ENCODE measurements at regions not wholly inside any gene's neighbourhood (a gene's known extent, or its start where the extent isn't known, plus 50 kb on each side); places are given as distances from the start of the nearest gene placed in this dataset.

GRCh38 chr6:132959639-132960326, 145.4 kb downstream of the RPS12 start:
- TF ChIP-seq, protein P1, sequence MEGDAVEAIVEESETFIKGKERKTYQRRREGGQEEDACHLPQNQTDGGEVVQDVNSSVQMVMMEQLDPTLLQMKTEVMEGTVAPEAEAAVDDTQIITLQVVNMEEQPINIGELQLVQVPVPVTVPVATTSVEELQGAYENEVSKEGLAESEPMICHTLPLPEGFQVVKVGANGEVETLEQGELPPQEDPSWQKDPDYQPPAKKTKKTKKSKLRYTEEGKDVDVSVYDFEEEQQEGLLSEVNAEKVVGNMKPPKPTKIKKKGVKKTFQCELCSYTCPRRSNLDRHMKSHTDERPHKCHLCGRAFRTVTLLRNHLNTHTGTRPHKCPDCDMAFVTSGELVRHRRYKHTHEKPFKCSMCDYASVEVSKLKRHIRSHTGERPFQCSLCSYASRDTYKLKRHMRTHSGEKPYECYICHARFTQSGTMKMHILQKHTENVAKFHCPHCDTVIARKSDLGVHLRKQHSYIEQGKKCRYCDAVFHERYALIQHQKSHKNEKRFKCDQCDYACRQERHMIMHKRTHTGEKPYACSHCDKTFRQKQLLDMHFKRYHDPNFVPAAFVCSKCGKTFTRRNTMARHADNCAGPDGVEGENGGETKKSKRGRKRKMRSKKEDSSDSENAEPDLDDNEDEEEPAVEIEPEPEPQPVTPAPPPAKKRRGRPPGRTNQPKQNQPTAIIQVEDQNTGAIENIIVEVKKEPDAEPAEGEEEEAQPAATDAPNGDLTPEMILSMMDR (IDR thresholded peaks at IDR 0.05; ENCODE audit: unreplicated experiment), result no peak
- Mint-ChIP-seq H3K27me3 (peaks cover 7% of the 10 kb centered on the region), H3K36me3 (ENCODE audit: insufficient read depth) (no peaks in the 10 kb centered on the region), H3K9me3 (ENCODE audit: low read depth) (no peaks in the 10 kb centered on the region), H3K4me3 (ENCODE audit: low read depth) (no peak overlapping the region), H3K27ac (no peak overlapping the region), H3K4me1 (ENCODE audit: low read depth) (peaks cover 5% of the 10 kb centered on the region)
- no peak for DNase-seq (ENCODE audit: low spot score, unreplicated experiment)

DNA sequence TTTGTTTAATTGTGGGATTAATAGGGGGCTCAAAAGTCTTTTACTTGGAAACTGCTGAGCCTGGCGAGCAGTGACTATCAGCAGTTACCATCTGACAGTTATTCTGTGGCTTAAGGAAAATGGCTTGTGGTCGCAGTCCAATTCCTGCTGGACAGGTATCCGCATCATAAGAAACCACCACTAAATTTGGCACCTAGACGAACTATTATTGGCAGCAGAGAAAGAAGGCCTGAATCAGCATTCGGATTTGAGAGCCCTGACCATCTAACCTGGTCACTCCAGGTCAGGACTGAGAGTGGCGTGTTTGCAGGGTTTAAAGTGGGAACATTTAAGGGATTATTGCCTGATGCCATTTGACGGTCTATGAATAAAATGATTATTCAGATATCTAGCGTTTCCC, 146.4 kb downstream of the RPS12 start:
- Mint-ChIP-seq H3K9me3 (ENCODE audit: low read depth) (no peaks in the 10 kb centered on the region), H3K27ac (no peak overlapping the region), H3K27me3 (peaks cover 7% of the 10 kb centered on the region), H3K4me3 (ENCODE audit: low read depth) (no peak overlapping the region), H3K4me1 (ENCODE audit: low read depth) (peaks cover 5% of the 10 kb centered on the region), H3K36me3 (ENCODE audit: insufficient read depth) (no peaks in the 10 kb centered on the region)
- no peak for DNase-seq (ENCODE audit: low spot score, unreplicated experiment)
- TF ChIP-seq, protein P1 (IDR thresholded peaks at IDR 0.05; ENCODE audit: unreplicated experiment), result no peak

GRCh38 chr6:132961122-132961521, 146.8 kb downstream of the RPS12 start:
- H3K27me3 Mint-ChIP-seq, result peaks cover 7% of the 10 kb centered on the region
- H3K4me3 Mint-ChIP-seq (ENCODE audit: low read depth), result no peak overlapping the region
- H3K4me1 Mint-ChIP-seq (ENCODE audit: low read depth), result peaks cover 5% of the 10 kb centered on the region
- TF ChIP-seq, protein P1 (IDR thresholded peaks at IDR 0.05; ENCODE audit: unreplicated experiment), result no peak
- DNase-seq (ENCODE audit: low spot score, unreplicated experiment), result no peak
- no peaks in the 10 kb centered on the region for H3K9me3 Mint-ChIP-seq (ENCODE audit: low read depth)
- no peak overlapping the region for H3K27ac Mint-ChIP-seq
- H3K36me3 Mint-ChIP-seq (ENCODE audit: insufficient read depth), result no peaks in the 10 kb centered on the region

DNA sequence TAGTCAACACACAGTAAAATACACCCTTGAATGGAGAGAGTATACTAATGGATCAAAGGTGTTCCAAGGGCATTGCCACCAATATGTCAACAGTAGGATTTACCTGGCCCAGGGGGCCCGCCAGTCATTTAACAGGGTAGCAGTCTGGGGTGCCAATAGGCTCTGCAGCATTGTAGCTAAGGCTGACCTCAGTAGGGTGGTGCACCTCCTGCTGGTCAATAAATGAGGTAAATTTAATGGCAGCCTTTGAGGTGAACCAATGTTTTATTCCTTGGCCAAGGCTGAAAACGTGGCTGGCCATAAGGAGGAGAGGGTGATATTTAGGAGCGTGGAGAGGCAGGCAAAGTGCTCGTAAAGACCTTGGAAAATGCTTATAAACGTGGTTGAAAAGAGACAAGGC, 147.2 kb downstream of the RPS12 start:
- Mint-ChIP-seq H3K9me3 (ENCODE audit: low read depth) (no peaks in the 10 kb centered on the region), H3K36me3 (ENCODE audit: insufficient read depth) (no peaks in the 10 kb centered on the region), H3K4me3 (ENCODE audit: low read depth) (no peak overlapping the region), H3K27me3 (peaks cover 7% of the 10 kb centered on the region), H3K27ac (no peak overlapping the region), H3K4me1 (ENCODE audit: low read depth) (peaks cover 5% of the 10 kb centered on the region)
- DNase-seq (ENCODE audit: low spot score, unreplicated experiment), result no peak
- TF ChIP-seq, protein P1 (IDR thresholded peaks at IDR 0.05; ENCODE audit: unreplicated experiment), result no peak

DNA sequence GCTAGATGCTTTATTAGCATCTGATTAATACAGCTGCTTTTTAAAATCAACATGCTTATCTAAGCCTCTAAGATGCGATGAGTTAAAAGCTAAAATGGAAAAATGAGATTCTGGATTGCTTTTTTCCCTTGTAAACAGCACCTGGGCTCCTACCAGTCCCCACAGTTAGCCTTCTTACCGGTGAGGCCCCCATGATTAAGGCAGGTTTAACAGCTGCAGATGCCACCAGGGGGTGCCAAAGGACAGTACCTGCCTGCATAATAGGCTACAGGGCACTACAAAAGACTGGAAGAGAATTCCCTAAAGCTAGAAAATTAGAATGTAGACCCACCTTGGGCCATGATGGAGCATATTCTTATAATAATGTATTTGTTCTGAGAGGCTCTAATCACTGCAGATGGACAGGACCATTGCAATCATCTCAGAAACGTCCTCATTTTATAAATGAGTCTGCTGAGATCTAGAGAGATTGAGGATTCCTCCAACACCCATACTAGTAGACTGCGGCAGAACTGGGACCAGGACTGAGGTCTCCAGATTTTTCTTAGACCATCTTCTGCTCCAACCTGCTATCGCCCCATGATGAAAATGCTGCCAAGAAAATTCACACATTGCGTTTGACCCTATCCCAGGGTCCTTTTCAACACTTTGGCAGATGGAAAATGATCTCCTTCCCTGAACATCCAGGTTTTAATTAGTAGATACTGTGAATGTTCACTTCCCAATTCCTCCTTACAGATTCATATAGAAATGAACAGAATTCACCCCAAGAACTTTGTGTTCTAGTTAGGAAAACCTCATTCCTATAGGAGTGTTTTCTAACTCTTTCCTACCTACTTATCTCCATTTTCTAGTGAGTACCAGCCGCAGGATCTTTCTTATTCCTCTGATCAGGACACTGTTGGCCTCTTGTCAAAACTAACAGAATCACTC, 148.8 kb downstream of the RPS12 start:
- Mint-ChIP-seq H3K27ac (no peak overlapping the region), H3K27me3 (no peaks in the 10 kb centered on the region), H3K4me3 (ENCODE audit: low read depth) (no peak overlapping the region), H3K4me1 (ENCODE audit: low read depth) (peaks cover 5% of the 10 kb centered on the region), H3K36me3 (ENCODE audit: insufficient read depth) (no peaks in the 10 kb centered on the region), H3K9me3 (ENCODE audit: low read depth) (no peaks in the 10 kb centered on the region)
- TF ChIP-seq, protein P1 (IDR thresholded peaks at IDR 0.05; ENCODE audit: unreplicated experiment), result peak; percentile 75
- DNase-seq (ENCODE audit: low spot score, unreplicated experiment), result peak; percentile 56
